GM12864 (cell line): ENCODE measurements at regions not wholly inside any gene's neighbourhood (a gene's known extent, or its start where the extent isn't known, plus 50 kb on each side); places are given as distances from the start of the nearest gene placed in this dataset.

Experiments used
- DNase-seq: peaks from one replicate; pipeline ENCODE4 v3.0.0-alpha.2; 2011; ENCODE audit warnings: low read depth
- H3K4me3 ChIP-seq: 2 replicates; pipeline ENCODE4 v1.5.1; 2011; ENCODE audit warnings: mild to moderate bottlenecking, low read depth, low read length, control low read depth
- TF ChIP-seq, protein P1 (sequence below): IDR thresholded peaks from 2 replicates; pipeline ENCODE4 v1.5.1; 2011; ENCODE audit warnings: low read depth, mild to moderate bottlenecking, moderate library complexity, low read length, control low read depth, inconsistent platforms; ENCODE audit errors: missing control alignments

DNA sequence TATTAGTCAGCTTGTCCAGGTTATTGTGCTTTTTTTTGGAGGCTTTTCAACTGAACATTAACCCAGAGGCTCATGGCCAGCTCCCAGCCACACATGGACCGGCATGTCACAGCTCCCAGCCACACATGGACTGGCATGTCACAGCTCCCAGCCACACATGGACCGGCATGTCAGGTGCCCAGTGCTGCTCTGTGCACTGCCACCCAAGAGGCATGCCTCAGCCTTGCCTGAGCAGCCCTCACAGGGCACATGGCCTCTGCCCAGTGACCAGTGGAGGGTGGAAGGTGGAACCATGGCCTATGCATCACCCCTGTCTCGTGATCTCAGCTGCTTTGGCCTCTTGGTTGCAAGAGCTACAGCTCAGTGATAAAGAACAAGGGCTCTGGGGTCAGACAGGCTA, 119.8 kb downstream of the OAT start:
- H3K4me3 ChIP-seq, result no peak overlapping the region
- no peak for DNase-seq
- TF ChIP-seq, protein P1, sequence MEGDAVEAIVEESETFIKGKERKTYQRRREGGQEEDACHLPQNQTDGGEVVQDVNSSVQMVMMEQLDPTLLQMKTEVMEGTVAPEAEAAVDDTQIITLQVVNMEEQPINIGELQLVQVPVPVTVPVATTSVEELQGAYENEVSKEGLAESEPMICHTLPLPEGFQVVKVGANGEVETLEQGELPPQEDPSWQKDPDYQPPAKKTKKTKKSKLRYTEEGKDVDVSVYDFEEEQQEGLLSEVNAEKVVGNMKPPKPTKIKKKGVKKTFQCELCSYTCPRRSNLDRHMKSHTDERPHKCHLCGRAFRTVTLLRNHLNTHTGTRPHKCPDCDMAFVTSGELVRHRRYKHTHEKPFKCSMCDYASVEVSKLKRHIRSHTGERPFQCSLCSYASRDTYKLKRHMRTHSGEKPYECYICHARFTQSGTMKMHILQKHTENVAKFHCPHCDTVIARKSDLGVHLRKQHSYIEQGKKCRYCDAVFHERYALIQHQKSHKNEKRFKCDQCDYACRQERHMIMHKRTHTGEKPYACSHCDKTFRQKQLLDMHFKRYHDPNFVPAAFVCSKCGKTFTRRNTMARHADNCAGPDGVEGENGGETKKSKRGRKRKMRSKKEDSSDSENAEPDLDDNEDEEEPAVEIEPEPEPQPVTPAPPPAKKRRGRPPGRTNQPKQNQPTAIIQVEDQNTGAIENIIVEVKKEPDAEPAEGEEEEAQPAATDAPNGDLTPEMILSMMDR, result no peak

DNA sequence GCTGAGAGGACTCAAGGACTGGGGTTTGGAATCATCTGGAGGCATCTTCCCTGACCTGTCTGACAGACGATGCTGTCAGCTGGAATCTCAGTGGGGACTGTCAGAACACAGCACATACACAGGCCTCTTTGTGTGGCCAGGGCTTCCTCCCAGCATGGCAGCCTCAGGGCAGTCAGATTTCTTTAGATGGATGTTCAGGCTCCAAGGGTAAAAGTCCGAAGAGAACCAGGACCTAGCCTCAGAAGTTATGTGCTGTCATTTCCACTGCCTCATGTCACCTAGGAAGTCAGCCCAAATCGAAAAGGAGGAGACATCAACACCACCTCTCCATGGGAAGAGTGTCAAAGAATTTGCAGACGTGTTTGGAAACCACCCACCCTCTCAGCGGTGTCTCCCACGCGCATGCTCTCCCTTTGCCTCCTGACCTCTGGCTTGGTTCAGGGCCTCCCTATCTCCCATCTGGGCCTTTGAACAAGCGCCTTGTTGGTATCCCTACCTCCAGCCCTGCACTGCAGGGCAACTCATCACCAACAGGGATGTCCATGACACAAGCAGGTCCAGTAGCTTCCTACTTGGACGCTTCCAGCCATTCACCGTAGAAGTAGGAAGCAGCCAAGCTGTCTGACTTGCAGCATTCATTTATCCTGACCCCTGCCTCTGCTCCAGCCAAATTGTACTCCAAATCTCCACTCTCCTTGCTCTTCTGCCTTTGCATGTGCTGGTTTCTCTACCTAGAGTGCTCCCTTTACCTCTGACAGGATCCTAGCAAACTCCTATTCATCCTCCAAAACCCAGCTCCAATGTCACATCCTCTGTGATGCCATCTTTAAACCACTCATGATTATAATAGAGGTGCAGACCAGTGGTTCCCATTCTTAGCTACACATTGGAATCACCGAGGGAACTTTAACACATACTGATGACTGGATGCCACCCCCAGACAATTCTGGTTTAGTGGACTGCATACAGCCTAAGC, 121.6 kb downstream of the OAT start:
- TF ChIP-seq, protein P1, result no peak
- no peak for DNase-seq
- no peak overlapping the region for H3K4me3 ChIP-seq

DNA sequence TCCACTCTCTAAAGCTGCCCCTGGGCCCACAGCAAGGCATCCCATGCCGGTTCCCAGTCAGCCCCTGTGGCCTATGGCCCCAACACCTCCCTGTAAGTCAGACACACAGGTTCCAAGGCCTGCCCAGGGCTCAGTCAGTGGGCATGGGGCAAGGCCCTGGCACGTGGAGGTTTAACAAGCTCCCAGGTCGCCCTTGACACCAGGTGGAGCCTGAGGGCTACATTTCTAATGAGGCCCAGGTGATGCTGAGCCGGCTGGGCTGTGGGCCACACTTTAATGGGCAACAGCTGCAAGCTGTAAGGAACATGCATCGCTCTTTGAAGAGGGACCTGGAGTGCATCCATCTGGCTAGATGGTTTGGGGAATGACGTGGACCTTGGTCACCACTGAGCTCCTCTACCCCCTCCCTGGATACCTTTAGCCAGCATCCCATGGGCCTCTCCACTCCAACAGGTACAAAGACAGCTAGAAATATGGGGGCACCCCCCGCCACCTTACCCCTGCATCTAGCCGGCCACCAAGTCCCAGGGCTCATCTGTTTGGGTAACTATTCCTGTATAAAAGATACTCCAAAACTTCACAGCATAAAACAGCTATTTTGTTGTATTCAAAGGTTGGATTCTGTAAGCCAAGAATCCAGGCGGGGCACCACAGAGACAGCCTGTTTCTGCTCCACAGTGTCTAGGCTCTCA, 122.5 kb downstream of the OAT start:
- no peak overlapping the region for H3K4me3 ChIP-seq
- DNase-seq, result no peak
- TF ChIP-seq, protein P1, result no peak

DNA sequence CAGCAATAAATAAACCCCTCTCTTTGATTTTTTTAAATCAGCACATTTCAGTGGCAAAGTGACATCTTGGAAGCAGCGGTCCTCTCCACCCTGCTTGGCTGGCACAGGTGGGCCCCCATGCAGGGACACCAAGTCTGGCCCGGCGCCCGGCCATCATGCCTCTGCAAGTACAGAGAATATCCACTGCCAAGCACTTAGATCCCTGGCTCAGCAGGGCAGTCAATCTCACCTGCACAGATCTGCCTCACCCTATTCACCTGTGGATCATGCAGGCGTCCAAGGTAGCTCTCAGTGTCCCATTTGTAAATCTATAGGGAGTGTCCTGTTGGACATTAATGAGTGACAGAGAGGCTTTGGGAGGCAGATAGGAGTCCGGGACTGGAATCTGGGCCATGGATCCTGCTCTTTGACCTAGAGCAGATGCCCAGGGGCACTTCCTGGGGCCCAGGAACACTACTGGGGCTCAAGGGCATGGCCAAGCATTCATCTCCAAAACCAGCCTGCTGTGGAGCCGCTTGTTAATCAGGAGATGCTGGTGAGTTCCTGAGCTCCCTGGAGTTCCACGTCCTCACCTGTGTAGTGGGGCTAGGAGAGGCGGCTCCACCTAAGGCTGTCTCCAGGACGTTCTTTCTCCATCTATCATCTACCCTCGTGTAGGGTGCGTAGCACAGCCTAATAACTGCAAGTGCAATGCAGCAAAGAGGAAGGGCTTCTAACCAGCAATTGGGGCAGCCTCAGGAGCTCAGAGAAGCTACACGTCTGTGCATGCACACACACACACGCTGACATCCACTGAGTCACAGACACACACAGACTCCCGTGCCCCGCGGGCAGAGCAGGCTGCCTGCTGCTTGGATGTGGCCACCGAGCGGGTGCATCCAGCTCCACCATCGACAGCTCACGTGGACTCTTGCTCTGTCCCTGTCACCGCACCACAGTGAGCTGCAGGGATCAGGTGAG, 123.6 kb downstream of the OAT start:
- no peak for DNase-seq
- TF ChIP-seq, protein P1, result no peak
- H3K4me3 ChIP-seq, result no peak overlapping the region

DNA sequence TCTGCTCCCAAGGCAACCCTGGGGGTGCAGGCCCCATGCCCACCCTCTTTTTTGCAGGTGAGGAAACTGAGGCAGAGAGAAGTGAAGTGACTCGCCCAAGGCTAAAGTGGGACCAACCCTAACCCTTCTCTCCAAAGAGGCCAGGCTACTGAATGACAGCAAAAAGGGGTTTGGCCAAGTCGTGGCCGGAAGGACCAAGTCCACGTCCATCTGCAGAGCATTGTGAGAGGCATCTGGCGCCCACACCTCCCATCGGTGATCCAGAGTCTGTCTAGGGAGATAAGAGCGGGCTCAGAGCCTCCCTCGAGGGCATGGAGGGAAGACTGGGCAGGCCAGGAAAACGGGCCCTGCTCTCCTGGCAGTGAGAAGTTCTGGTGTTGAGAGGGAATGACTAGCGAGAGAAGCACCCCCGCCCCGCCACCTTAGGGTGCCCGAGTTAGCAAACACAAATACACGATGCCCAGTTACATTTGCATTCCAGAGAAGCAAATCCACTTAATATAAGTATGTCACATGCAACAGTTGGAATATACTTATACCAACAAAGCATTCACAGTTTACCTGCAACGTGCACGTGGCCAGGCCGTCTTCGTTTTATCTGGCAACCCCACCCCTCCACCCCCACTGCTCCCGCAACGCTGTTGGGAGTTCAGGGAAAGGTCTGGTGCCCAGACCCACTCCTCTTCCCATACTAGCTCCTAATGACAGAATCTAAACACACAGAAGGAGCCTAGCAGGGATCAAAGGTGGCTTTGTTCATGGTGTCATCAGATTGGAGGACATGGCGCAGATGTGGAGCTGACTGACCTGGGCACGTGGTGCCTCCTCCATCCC, 124.9 kb downstream of the OAT start:
- no peak for DNase-seq
- TF ChIP-seq, protein P1, result no peak
- no peak overlapping the region for H3K4me3 ChIP-seq
